ENCODE measurements at regions not wholly inside any gene's neighbourhood (a gene's known extent, or its start where the extent isn't known, plus 50 kb on each side); places are given as distances from the start of the nearest gene placed in this dataset.
A peak's percentile ranks its signal among the peaks of the same experiment; 100 is the strongest.

GRCh38 chr2:20560891-20561636, 89.8 kb downstream of the HS1BP3 start:
- no peak for DNase-seq
- Histone ChIP-seq H4K20me1 (ENCODE audit: insufficient read depth, low read length) (no peaks in the 10 kb centered on the region), H3K4me2 (replicated peaks; ENCODE audit: extremely low read depth, low read length, poor library complexity, severe bottlenecking) (no peak overlapping the region), H3K9ac (ENCODE audit: insufficient read depth, low read length, poor library complexity, severe bottlenecking) (no peak overlapping the region), H3K9me3 (replicated peaks in 1 of 2; ENCODE audit: control insufficient read depth in 1 of 2, insufficient read depth in 1 of 2, low read length in 2 of 2) (no peaks in the 10 kb centered on the region), H3K36me3 (replicated peaks in 1 of 2; ENCODE audit: control insufficient read depth in 1 of 2, insufficient read depth in 2 of 2, low read length in 2 of 2) (no peaks in the 10 kb centered on the region), H3K4me3 (replicated peaks in 1 of 3; ENCODE audit: low read depth in 2 of 3, low read length in 3 of 3) (no peak overlapping the region), H3K27ac (ENCODE audit: low read depth in 1 of 2, low read length in 2 of 2) (no peak overlapping the region), H3K79me2 (ENCODE audit: insufficient read depth, low read length) (no peaks in the 10 kb centered on the region), H3K4me1 (ENCODE audit: control insufficient read depth in 1 of 2, insufficient read depth in 2 of 2, low read length in 2 of 2) (no peaks in the 10 kb centered on the region), H2AFZ (ENCODE audit: insufficient read depth, low read depth, low read length, poor library complexity, severe bottlenecking) (no peak overlapping the region), H3K27me3 (ENCODE audit: control insufficient read depth in 2 of 2, insufficient read depth in 2 of 2, low read length in 2 of 2) (no peaks in the 10 kb centered on the region)
- WGBS (ENCODE audit: insufficient coverage) = 91% methylated on average over 3 of the region's 5 CpGs
- H3K4me3 Mint-ChIP-seq = no peak overlapping the region
- intact Hi-C loops (cut with micrococcal nuclease) = no loop called here
- H3K36me3 Mint-ChIP-seq = no peaks in the 10 kb centered on the region
- peak overlapping the region in 1 of 7 donors; percentile 40 for H3K27ac Mint-ChIP-seq
- peaks cover 0 to 2% (median 0%) of the 10 kb centered on the region in 7 donors for H3K9me3 Mint-ChIP-seq
- peaks cover 8 to 13% (median 9%) of the 10 kb centered on the region in 3 donors for H3K27me3 Mint-ChIP-seq (ENCODE audit: low read depth in 3 of 3)
- TF ChIP-seq, protein P1, sequence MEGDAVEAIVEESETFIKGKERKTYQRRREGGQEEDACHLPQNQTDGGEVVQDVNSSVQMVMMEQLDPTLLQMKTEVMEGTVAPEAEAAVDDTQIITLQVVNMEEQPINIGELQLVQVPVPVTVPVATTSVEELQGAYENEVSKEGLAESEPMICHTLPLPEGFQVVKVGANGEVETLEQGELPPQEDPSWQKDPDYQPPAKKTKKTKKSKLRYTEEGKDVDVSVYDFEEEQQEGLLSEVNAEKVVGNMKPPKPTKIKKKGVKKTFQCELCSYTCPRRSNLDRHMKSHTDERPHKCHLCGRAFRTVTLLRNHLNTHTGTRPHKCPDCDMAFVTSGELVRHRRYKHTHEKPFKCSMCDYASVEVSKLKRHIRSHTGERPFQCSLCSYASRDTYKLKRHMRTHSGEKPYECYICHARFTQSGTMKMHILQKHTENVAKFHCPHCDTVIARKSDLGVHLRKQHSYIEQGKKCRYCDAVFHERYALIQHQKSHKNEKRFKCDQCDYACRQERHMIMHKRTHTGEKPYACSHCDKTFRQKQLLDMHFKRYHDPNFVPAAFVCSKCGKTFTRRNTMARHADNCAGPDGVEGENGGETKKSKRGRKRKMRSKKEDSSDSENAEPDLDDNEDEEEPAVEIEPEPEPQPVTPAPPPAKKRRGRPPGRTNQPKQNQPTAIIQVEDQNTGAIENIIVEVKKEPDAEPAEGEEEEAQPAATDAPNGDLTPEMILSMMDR (IDR thresholded peaks at IDR 0.05) = no peak
- H3K4me1 Mint-ChIP-seq = no peaks in the 10 kb centered on the region

- no peak overlapping the region for H3K4me2 ChIP-seq (replicated peaks; ENCODE audit: extremely low read depth, low read length, poor library complexity, severe bottlenecking)
- H3K9me3 Mint-ChIP-seq = peaks cover 0 to 2% (median 0%) of the 10 kb centered on the region in 7 donors
- no peak overlapping the region for H3K4me3 Mint-ChIP-seq
- no peaks in the 10 kb centered on the region for H3K27me3 ChIP-seq (ENCODE audit: control insufficient read depth in 2 of 2, insufficient read depth in 2 of 2, low read length in 2 of 2)
- no peak for DNase-seq
- H3K79me2 ChIP-seq (ENCODE audit: insufficient read depth, low read length) = no peaks in the 10 kb centered on the region
- no peak overlapping the region for H3K27ac ChIP-seq (ENCODE audit: low read depth in 1 of 2, low read length in 2 of 2)
- H3K36me3 ChIP-seq (replicated peaks in 1 of 2; ENCODE audit: control insufficient read depth in 1 of 2, insufficient read depth in 2 of 2, low read length in 2 of 2) = no peaks in the 10 kb centered on the region
- H3K9ac ChIP-seq (ENCODE audit: insufficient read depth, low read length, poor library complexity, severe bottlenecking) = no peak overlapping the region
- WGBS (ENCODE audit: insufficient coverage) = 90% methylated on average over 3 of the region's 8 CpGs
- H4K20me1 ChIP-seq (ENCODE audit: insufficient read depth, low read length) = no peaks in the 10 kb centered on the region
- H3K4me1 ChIP-seq (ENCODE audit: control insufficient read depth in 1 of 2, insufficient read depth in 2 of 2, low read length in 2 of 2) = no peaks in the 10 kb centered on the region
- H3K4me1 Mint-ChIP-seq = no peaks in the 10 kb centered on the region
- no peaks in the 10 kb centered on the region for H3K36me3 Mint-ChIP-seq
- H3K27me3 Mint-ChIP-seq (ENCODE audit: low read depth in 3 of 3) = peaks cover 7 to 11% (median 7%) of the 10 kb centered on the region in 3 donors
- intact Hi-C loops (cut with micrococcal nuclease) = no loop called here
- H3K9me3 ChIP-seq (replicated peaks in 1 of 2; ENCODE audit: control insufficient read depth in 1 of 2, insufficient read depth in 1 of 2, low read length in 2 of 2) = no peaks in the 10 kb centered on the region
- no peak overlapping the region for H2AFZ ChIP-seq (ENCODE audit: insufficient read depth, low read depth, low read length, poor library complexity, severe bottlenecking)
- H3K4me3 ChIP-seq (replicated peaks in 1 of 3; ENCODE audit: low read depth in 2 of 3, low read length in 3 of 3) = no peak overlapping the region
- TF ChIP-seq, protein P1 (IDR thresholded peaks at IDR 0.05) = no peak
- peak overlapping the region in 2 of 7 donors; percentile 32 to 40 for H3K27ac Mint-ChIP-seq
These were observed 89.1 kb downstream of the HS1BP3 start for GRCh38 chr2:20561637-20562454.
